Chondrocyte (in vitro differentiated cells): ENCODE measurements at regions not wholly inside any gene's neighbourhood (a gene's known extent, or its start where the extent isn't known, plus 50 kb on each side); places are given as distances from the start of the nearest gene placed in this dataset.
A peak's percentile ranks its signal among the peaks of the same experiment; 100 is the strongest.

Experiments used
- DNase-seq: peaks from one replicate; pipeline ENCODE4 v3.0.0; 2021; ENCODE audit warnings: mixed read lengths, low spot score
- H3K27ac Mint-ChIP-seq: one replicate; pipeline ENCODE4 v1.8.0; 2021; ENCODE audit warnings: mild to moderate bottlenecking, moderate library complexity, mixed read lengths; ENCODE audit not compliant: unreplicated experiment
- H3K27me3 Mint-ChIP-seq: 2 replicates; pipeline ENCODE4 v1.8.0; 2021; ENCODE audit warnings: low read depth, mixed read lengths
- H3K36me3 Mint-ChIP-seq: 2 replicates; pipeline ENCODE4 v1.8.0; 2021; ENCODE audit warnings: low read depth, mixed read lengths
- H3K4me1 Mint-ChIP-seq: 2 replicates; pipeline ENCODE4 v1.8.0; 2021; ENCODE audit warnings: low read depth, mild to moderate bottlenecking, mixed read lengths
- H3K4me3 Mint-ChIP-seq: one replicate; pipeline ENCODE4 v1.8.0; 2021; ENCODE audit warnings: mild to moderate bottlenecking, moderate library complexity, mixed read lengths; ENCODE audit not compliant: unreplicated experiment
- H3K9me3 Mint-ChIP-seq: 2 replicates; pipeline ENCODE4 v1.8.0; 2021; ENCODE audit warnings: low read depth, mixed read lengths
- CTCF ChIP-seq: fragments of 200-600 bp; sonication (generic); IDR thresholded peaks from 2 replicates; pipeline ENCODE4 v1.5.0; 2021; ENCODE audit warnings: antibody characterized with exemption, mild to moderate bottlenecking, moderate library complexity

- H3K9me3 Mint-ChIP-seq: no peaks in the 10 kb centered on the region
- H3K4me1 Mint-ChIP-seq: peaks cover 3% of the 10 kb centered on the region
- no peak for TF ChIP-seq CTCF
- no peak overlapping the region for H3K27ac Mint-ChIP-seq
- no peak for DNase-seq
- H3K4me3 Mint-ChIP-seq: no peak overlapping the region
- peaks cover 2% of the 10 kb centered on the region for H3K36me3 Mint-ChIP-seq
- H3K27me3 Mint-ChIP-seq: no peaks in the 10 kb centered on the region
Observed at GRCh38 chr5:61621202-61621650, 289.2 kb downstream of the ZSWIM6 start.

- no peak for TF ChIP-seq CTCF
- Mint-ChIP-seq H3K9me3 (no peaks in the 10 kb centered on the region), H3K36me3 (peaks cover 2% of the 10 kb centered on the region), H3K27me3 (no peaks in the 10 kb centered on the region), H3K4me1 (peaks cover 8% of the 10 kb centered on the region), H3K4me3 (no peak overlapping the region), H3K27ac (no peak overlapping the region)
- DNase-seq: no peak
Observed at GRCh38 chr5:61622156-61622555, 290.1 kb downstream of the ZSWIM6 start.

GRCh38 chr5:61623401-61624069 is 291.5 kb downstream of the ZSWIM6 start:
- no peaks in the 10 kb centered on the region for H3K27me3 Mint-ChIP-seq
- peaks cover 3% of the 10 kb centered on the region for H3K36me3 Mint-ChIP-seq
- H3K27ac Mint-ChIP-seq: no peak overlapping the region
- H3K9me3 Mint-ChIP-seq: no peaks in the 10 kb centered on the region
- peaks cover 8% of the 10 kb centered on the region for H3K4me1 Mint-ChIP-seq
- DNase-seq: no peak
- no peak overlapping the region for H3K4me3 Mint-ChIP-seq
- peak; percentile 62 for TF ChIP-seq CTCF

GRCh38 chr5:61624553-61625136 is 292.6 kb downstream of the ZSWIM6 start:
- H3K4me3 Mint-ChIP-seq: no peak overlapping the region
- H3K4me1 Mint-ChIP-seq: peaks cover 8% of the 10 kb centered on the region
- H3K27me3 Mint-ChIP-seq: no peaks in the 10 kb centered on the region
- peaks cover 2% of the 10 kb centered on the region for H3K9me3 Mint-ChIP-seq
- no peak overlapping the region for H3K27ac Mint-ChIP-seq
- no peak for DNase-seq
- no peak for TF ChIP-seq CTCF
- peaks cover 2% of the 10 kb centered on the region for H3K36me3 Mint-ChIP-seq

- Mint-ChIP-seq H3K27me3 (no peaks in the 10 kb centered on the region), H3K9me3 (peaks cover 2% of the 10 kb centered on the region), H3K4me1 (peaks cover 8% of the 10 kb centered on the region), H3K4me3 (peak overlapping the region; percentile 64), H3K36me3 (peaks cover 2% of the 10 kb centered on the region), H3K27ac (no peak overlapping the region)
- DNase-seq: no peak
- TF ChIP-seq CTCF: no peak
Observed at GRCh38 chr5:61625137-61625561, 293.1 kb downstream of the ZSWIM6 start.
